GM23338 (cell line): ENCODE measurements at regions not wholly inside any gene's neighbourhood (a gene's known extent, or its start where the extent isn't known, plus 50 kb on each side); places are given as distances from the start of the nearest gene placed in this dataset.

ENCODE experiments used
- ATAC-seq: fragments of 200-7000 bp; cut with Tn5 transposase; 3 replicates; pipeline ENCODE4 v1.9.1; 2020
- DNase-seq: peaks from one replicate; pipeline ENCODE4 v3.0.0-alpha.2; 2015; ENCODE audit warnings: low spot score
- H2AFZ ChIP-seq: fragments of 200-600 bp; sonication (generic); 2 replicates; pipeline ENCODE4 v1.8.0; 2016; ENCODE audit warnings: antibody characterized with exemption, mild to moderate bottlenecking, moderate library complexity
- H3F3A ChIP-seq: fragments of 200-600 bp; sonication (generic); replicated peaks from 2 replicates; pipeline ENCODE4 v1.8.0; 2017; ENCODE audit warnings: antibody characterized with exemption, mixed run types, low read depth
- H3K27ac ChIP-seq: fragments of 200-600 bp; sonication (generic); 2 replicates; pipeline ENCODE4 v1.6.1; 2016; ENCODE audit warnings: low read depth
- H3K27me3 ChIP-seq: fragments of 200-600 bp; sonication (generic); 2 replicates; pipeline ENCODE4 v1.8.0; 2016; ENCODE audit warnings: mild to moderate bottlenecking, mixed run types, moderate library complexity; ENCODE audit not compliant: insufficient read depth
- H3K36me3 ChIP-seq: fragments of 200-600 bp; sonication (generic); 2 replicates; pipeline ENCODE4 v1.8.0; 2016; ENCODE audit warnings: mild to moderate bottlenecking; ENCODE audit not compliant: insufficient read depth
- H3K4me1 ChIP-seq: fragments of 200-600 bp; sonication (generic); 2 replicates; pipeline ENCODE4 v1.8.0; 2016; ENCODE audit warnings: mild to moderate bottlenecking, moderate library complexity; ENCODE audit not compliant: insufficient read depth
- H3K4me2 ChIP-seq: fragments of 200-600 bp; sonication (generic); 2 replicates; pipeline ENCODE4 v1.7.1; 2017; ENCODE audit warnings: mixed run types
- H3K4me3 ChIP-seq: fragments of 200-600 bp; sonication (generic); 2 replicates; pipeline ENCODE4 v1.6.1; 2016; ENCODE audit warnings: mixed run types
- H3K79me2 ChIP-seq: fragments of 200-600 bp; sonication (generic); replicated peaks from 2 replicates; pipeline ENCODE4 v1.8.0; 2017; ENCODE audit warnings: mild to moderate bottlenecking; ENCODE audit not compliant: insufficient read depth
- H3K9me2 ChIP-seq: fragments of 200-600 bp; sonication (generic); 2 replicates; pipeline ENCODE4 v1.8.0; 2017; ENCODE audit not compliant: insufficient read depth
- H4K20me1 ChIP-seq: fragments of 200-600 bp; sonication (generic); replicated peaks from 2 replicates; pipeline ENCODE4 v1.8.0; 2017; ENCODE audit warnings: mild to moderate bottlenecking; ENCODE audit not compliant: insufficient read depth
- H3K27ac Mint-ChIP-seq: 2 replicates; pipeline ENCODE4 v1.8.0; 2020; ENCODE audit warnings: inconsistent platforms, mild to moderate bottlenecking, moderate library complexity, mixed read lengths
- H3K27me3 Mint-ChIP-seq: 3 replicates; pipeline ENCODE4 v1.8.0; 2022; ENCODE audit warnings: low read depth, mild to moderate bottlenecking, moderate library complexity, mixed read lengths, inconsistent platforms; ENCODE audit not compliant: insufficient read depth, poor library complexity
- H3K36me3 Mint-ChIP-seq: 3 replicates; pipeline ENCODE4 v1.8.0; 2021; ENCODE audit warnings: low read depth, mild to moderate bottlenecking, inconsistent platforms, moderate library complexity, mixed read lengths
- H3K4me1 Mint-ChIP-seq: 3 replicates; pipeline ENCODE4 v1.8.0; 2020; ENCODE audit warnings: mild to moderate bottlenecking, inconsistent platforms, mixed read lengths
- H3K4me3 Mint-ChIP-seq: 3 replicates; pipeline ENCODE4 v1.8.0; 2021; ENCODE audit warnings: moderate library complexity, mild to moderate bottlenecking, inconsistent platforms, mixed read lengths
- H3K9me3 Mint-ChIP-seq: 3 replicates; pipeline ENCODE4 v1.8.0; 2020; ENCODE audit warnings: moderate library complexity, mild to moderate bottlenecking, inconsistent platforms, mixed read lengths
- CREB1 ChIP-seq: fragments of 250-450 bp; sonication (Bioruptor Pico); IDR thresholded peaks from 2 replicates; pipeline ENCODE4 v1.5.0; 2020; ENCODE audit warnings: low read depth, mild to moderate bottlenecking, moderate library complexity
- CTCF ChIP-seq, 2 experiments: fragments of 200-600 bp in 1 of 2; sonication (generic) in 1 of 2; conservative IDR thresholded peaks; 2 replicates each; pipeline versions ENCODE4 v1.5.1 to v1.6.1; 2016 to 2017; ENCODE audit warnings: antibody characterized with exemption in 2 of 2, low read depth in 2 of 2, mild to moderate bottlenecking in 2 of 2, moderate library complexity in 1 of 2
- EZH2 ChIP-seq: fragments of 200-600 bp; sonication (generic); IDR thresholded peaks from one replicate; pipeline ENCODE4 v1.8.0; 2017; ENCODE audit warnings: antibody characterized with exemption, mild to moderate bottlenecking, low read depth; ENCODE audit not compliant: unreplicated experiment
- JUNB ChIP-seq: IDR thresholded peaks from one replicate; pipeline ENCODE4 v1.6.1; 2016; ENCODE audit warnings: antibody characterized with exemption; ENCODE audit not compliant: unreplicated experiment
- NANOG ChIP-seq: IDR thresholded peaks from 2 replicates; pipeline ENCODE4 v1.6.1; 2016; ENCODE audit warnings: antibody characterized with exemption, borderline replicate concordance
- POLR2AphosphoS5 ChIP-seq: IDR thresholded peaks from 2 replicates; pipeline ENCODE4 v1.6.1; 2016; ENCODE audit warnings: antibody characterized with exemption, low read depth
- REST ChIP-seq: IDR thresholded peaks from one replicate; pipeline ENCODE4 v1.6.1; 2018; ENCODE audit warnings: antibody characterized with exemption; ENCODE audit not compliant: unreplicated experiment
- STAT1 ChIP-seq: IDR thresholded peaks from one replicate; pipeline ENCODE4 v1.6.1; 2016; ENCODE audit warnings: antibody characterized with exemption; ENCODE audit not compliant: unreplicated experiment
- ZNF114 ChIP-seq: fragments of 250-450 bp; sonication (Bioruptor Pico); IDR thresholded peaks from 2 replicates; pipeline ENCODE4 v1.5.0; 2020; ENCODE audit warnings: mild to moderate bottlenecking, moderate library complexity
- ZNF331 ChIP-seq: fragments of 250-450 bp; sonication (Bioruptor Pico); IDR thresholded peaks from 2 replicates; pipeline ENCODE4 v1.5.0; 2020; ENCODE audit warnings: low read depth, mild to moderate bottlenecking, moderate library complexity
- ZNF462 ChIP-seq: fragments of 250-450 bp; sonication (Bioruptor Pico); IDR thresholded peaks from 2 replicates; pipeline ENCODE4 v1.5.0; 2020; ENCODE audit warnings: mild to moderate bottlenecking, moderate library complexity

DNA sequence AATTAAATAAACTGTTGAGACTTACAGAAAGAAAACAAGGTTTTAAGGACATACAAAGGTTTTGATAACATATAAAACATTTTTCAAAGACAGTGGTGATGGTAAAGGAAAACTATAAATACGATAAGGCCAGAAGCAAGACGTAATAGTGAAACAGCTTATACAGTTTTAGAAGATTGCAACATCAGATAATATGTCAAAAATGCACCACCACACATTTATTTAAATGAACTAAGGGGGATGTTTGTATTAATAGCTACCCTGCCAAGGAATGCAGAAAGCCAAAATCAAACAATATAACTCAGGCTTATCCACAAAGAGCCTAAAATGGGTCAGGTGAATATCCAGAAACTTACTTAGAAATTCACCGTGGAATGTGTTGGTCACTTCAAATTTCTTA, 981.6 kb upstream of the FAT3 start (continued):
- no peak for TF ChIP-seq ZNF462 (CRISPR knock-in tag)
- no peak for TF ChIP-seq EZH2
- TF ChIP-seq REST = no peak
- no peak for TF ChIP-seq POLR2AphosphoS5

DNA sequence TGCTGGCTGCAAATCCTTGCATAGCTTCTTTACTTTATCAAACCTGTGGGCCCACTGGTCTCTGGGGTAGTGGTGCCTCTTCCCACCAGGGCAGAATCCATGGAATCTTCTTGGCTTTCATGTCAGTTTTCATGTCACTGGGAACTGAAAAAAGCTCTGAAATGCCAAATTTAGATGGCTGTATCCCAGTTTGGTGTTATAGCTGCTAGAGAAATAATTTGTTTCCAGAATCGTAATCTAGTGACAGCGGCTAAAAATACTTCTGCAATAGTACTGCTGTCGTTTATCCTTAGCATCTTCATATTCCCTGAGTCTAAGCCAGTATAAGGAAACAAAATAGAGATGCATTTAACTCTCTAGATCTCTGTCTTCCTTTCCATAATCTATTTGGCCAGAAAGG, 983.4 kb upstream of the FAT3 start:
- Histone ChIP-seq H4K20me1 (no peaks in the 10 kb centered on the region), H3K4me2 (no peak overlapping the region), H3K4me1 (peaks cover 4% of the 10 kb centered on the region; the same call in 1 of the 2 replicates), H2AFZ (no peak overlapping the region), H3K36me3 (no peaks in the 10 kb centered on the region), H3K9me2 (no peaks in the 10 kb centered on the region; the same call in 1 of the 2 replicates), H3K79me2 (no peaks in the 10 kb centered on the region), H3F3A (no peaks in the 10 kb centered on the region), H3K27me3 (no peaks in the 10 kb centered on the region), H3K4me3 (no peak overlapping the region), H3K27ac (no peak overlapping the region)
- H3K27me3 Mint-ChIP-seq = no peaks in the 10 kb centered on the region
- H3K4me3 Mint-ChIP-seq = no peak overlapping the region
- DNase-seq = no peak
- H3K9me3 Mint-ChIP-seq = no peaks in the 10 kb centered on the region; the same call in 2 of the 3 replicates
- peaks cover 12% of the 10 kb centered on the region; the same call in 2 of the 3 replicates for H3K4me1 Mint-ChIP-seq
- ATAC-seq = no peak
- H3K36me3 Mint-ChIP-seq = no peaks in the 10 kb centered on the region
- H3K27ac Mint-ChIP-seq = no peak overlapping the region
- TF ChIP-seq ZNF331 (no peak), ZNF114 (no peak), JUNB (no peak), NANOG (no peak), REST (no peak), EZH2 (no peak), CTCF (conservative IDR thresholded peaks at IDR 0.05; ENCODE audit: low read depth in 2 of 2) (no peak), STAT1 (no peak), CREB1 (CRISPR knock-in tag) (no peak)
